NCI-H2081 treated with DMSO at 0.1 percent for 48 hours (cell line): ENCODE measurements at regions not wholly inside any gene's neighbourhood (a gene's known extent, or its start where the extent isn't known, plus 50 kb on each side); places are given as distances from the start of the nearest gene placed in this dataset.

Experiments used
- DNase-seq: peaks from one replicate; lab custom pipeline; 2025; lab: John Stamatoyannopoulos, UW

DNA sequence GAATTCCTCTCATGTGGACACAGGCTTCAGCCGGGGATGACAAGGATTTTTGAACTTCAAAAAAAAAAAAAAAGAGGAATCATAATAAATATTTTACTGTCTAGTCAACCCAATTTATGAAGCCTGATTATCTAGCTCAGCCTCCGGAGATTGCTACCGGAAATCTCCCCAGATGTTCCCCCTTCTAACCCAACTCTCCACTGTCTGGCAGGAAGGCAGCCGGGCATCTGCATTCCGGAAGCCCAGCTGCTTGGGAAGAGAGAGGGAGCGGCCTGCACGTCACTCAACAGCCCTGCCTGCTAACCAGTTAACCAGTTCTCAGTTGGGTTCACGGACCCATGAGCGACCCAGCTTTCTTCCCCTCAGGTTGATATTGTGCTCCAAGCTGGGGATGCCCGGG lies 87.2 kb upstream of the POU3F3 start:
- no peak for DNase-seq

DNA sequence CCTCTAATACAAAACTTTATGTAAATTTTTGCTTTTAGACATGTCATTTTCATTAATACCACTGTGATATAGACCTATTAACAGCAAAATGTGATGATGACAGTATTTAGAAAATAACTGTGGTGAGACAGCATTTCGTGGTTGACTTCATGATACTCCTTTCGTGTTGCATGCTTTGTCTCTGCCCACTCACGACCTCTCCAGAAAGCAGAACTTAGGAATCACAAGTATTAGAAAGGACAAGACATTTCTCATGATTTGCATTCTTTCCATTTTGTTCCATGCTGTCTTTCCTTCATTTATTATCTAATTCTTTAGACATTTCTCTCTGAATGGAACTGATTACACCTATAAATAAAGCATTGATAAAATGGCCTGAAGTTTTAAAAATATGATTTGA lies 85.2 kb upstream of the POU3F3 start:
- DNase-seq, result no peak

DNA sequence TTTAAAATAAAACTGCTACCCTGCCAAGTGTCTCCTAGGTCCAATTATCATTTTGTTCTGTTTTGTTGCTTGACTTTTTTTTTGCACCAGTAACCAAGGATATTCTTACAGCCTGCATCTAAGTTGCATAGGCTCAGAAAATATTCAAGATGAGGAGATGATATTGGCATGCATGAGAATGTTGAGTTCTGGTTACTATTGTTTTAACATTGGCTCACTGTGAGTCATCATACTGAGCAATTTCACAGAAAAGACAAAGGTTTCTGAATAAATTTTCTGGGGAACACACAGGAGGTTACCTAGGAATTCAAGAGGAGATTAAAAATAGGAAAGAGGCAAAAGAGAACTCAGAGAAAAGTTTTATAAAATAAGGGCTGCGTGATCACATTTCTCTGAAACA lies 84.8 kb upstream of the POU3F3 start:
- no peak for DNase-seq

DNA sequence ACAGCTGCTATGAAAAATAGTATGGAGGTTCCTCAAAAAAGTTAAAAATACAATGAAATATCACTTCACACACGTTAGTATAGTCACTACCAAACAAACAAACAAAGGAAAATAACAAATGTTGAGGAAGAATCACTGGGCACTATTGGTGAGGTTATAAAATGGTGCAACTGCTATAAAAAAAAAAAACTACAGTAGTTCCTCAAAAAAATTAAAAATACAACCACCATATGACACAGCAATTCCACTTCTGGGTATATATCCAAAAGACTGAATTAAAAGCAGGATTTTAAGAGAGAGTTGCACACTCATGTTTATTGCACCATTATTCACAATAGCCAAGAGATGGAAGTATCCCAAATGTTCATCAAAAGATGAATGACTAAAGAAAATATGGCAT lies 80.9 kb upstream of the POU3F3 start:
- no peak for DNase-seq

DNA sequence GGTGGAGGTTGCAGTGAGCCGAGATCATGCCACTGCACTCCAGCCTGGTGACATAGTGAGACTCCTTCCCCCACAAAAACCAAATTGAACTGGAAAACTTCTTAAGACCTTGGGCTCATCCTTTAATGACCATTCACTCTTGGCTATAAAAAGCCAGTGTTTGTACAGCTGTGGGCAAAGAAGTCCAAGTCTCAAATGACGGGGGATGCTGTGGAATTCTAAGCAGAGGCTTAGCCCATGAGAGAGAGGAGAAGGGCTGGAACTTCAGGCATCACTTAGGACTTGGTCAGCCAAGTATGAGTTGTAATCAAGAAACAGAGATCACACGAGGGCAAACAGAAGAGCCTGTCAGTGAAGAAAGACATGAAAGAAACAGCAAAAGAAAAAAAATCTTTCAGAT lies 79.3 kb upstream of the POU3F3 start:
- no peak for DNase-seq

DNA sequence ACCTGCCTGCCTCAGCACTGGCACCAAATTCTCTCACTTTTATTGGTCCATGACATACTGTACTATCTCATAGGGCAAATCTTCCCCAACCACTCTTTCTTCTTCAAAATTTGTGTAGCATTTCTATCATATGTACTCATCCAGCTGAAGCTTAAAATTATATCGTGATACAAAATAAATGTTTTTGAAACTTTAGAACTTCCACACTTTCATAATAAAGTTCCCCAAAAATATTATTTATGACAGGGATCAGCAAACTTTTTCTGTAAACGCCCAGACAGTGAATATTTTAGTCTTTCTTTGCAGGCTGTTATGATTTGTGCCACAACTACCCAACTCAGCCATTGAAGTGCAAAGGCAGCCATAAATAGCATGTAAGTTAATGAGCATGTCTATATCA lies 76.2 kb upstream of the POU3F3 start:
- DNase-seq, result no peak

DNA sequence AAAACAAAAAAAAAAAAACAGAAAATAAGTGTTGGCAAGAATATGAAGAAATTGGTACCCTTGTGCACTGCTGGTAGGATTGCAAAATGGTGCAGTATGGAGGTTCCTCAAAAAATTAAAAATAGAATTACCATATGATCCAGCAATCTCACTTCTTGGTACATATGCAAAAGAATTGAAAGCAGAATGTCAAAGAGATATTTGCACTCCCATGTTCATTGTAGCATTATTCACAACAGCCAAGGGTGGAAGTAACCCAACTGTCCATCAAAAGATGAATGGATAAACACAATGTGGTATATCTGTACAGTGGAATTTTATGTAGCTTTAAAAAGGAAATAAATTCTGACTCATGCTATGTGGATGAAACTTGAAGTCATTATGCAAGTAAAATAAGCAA lies 72.8 kb upstream of the POU3F3 start:
- no peak for DNase-seq

DNA sequence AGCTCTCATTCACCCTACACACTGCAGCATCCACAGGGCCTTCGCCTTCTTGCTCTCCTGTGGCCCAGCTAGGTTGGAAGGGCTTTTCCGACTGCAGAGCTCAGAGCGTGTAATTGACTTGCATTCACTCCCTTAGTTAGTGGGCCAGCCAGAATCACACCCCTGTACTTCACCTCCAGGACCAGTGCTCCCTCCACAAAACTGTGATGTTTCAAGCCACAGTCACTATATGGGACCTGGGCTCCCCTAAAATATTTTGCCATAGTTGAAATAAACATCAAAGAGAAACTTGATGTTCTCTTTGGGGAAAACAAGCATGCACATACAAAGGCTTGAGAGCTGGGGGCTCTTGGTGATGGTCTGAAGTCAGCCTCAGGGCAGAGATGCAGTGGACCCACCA lies 69.7 kb upstream of the POU3F3 start:
- DNase-seq, result no peak

DNA sequence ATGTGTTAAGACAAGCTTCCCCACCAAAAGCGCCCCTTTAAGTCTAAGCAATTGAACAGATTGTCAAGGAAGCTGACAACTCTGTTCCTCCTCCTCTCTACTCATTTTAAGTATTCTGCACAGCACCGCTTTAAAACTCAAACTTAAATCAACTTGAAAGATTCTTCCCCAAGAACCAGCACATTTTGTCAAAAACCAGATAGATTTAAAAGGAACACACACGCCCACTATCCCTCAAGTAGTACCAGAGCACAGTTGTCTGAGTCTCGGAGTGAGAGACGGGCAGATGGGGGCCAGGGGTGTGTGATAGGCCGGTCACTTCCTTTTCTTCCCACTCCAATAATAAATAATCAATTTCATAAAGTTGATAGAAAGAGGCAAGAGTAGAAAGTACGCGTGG lies 67.7 kb upstream of the POU3F3 start:
- no peak for DNase-seq

DNA sequence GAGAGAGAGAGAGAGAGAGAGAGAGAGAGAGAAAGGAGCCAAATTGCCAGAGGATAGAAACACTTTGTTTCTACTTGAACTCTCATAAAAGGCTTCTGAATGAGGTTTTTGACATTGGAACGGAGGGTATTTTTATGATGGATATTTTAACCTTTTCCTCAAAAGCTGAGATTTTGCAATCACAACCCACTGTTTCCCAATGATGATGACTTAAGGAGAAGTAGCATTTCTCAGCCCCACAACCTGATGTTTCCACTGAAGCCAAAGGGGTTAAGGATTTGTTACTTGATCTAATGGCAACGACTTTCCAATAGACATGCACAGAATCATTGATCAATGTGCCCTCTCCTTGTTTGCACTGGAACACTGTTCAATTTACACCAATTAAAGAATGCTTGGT lies 67.1 kb upstream of the POU3F3 start:
- DNase-seq, result no peak

DNA sequence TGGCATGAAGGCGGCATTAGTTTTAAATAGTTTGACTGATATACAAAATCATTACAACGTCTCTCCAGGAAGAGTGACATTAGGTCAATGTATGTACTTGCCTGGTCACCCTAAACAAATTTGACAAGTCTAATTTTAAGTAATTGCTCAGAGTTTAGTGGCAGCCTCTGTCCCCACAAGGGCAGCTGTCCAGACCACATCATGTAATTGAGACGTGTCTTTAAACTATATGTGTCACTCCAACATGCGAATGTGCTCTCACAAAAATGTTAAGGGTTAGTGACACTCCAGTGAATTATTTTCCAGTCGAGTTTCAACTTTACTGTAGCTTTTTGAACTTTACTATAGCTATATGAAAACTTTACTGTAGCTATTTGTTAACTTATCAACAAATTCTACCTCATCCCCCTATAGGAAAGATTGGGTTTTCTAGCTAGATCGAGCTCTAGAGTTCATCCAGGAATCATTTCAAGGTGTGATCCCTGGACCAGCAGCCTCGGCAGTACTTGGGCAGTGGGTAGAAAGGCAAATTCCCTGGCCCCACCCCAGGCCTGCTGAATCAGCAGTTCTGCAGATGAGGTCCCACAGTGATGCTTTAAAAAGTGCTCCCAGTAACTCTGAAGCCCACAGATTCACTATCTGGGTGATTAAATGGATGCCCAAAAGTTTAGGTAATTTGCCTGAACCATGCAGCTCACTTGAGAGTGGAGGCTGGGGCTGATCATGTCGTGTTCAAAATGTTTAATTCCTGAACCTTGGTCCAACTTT lies 66.4 kb upstream of the POU3F3 start:
- DNase-seq, result no peak

DNA sequence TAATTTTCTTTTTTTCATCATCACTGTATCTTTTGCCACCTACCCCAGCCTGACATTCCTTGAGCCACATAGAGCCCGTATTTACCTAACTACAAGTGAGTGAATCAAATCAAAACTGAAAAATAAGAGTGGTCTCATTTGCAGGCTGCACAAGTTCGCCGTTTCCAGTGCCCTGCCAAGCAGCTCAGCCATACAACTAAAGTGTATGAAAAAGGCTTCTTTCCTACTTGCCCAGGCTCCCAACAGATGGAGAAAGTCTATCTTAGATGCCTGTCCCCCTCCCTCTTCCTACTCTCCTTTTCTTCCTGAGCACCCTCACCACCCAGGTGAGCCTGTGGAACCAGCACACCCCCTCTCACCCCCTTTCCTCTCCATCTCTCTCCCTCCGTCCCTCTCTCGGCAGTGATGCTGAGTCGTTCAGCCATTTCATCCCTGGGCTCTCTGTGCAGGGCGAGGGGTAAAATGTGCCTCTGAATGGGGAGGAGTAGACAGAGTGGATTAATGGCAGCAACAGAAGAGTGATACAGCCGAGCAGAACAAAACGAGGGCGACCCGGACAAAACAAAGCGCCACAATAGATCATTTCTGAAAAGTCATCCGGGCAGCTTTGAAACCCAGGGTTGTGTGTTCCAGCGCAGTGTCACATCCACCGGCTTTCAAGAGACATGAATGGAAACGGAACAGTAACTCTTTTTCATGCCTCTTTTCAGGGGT lies 65.0 kb upstream of the POU3F3 start:
- no peak for DNase-seq

DNA sequence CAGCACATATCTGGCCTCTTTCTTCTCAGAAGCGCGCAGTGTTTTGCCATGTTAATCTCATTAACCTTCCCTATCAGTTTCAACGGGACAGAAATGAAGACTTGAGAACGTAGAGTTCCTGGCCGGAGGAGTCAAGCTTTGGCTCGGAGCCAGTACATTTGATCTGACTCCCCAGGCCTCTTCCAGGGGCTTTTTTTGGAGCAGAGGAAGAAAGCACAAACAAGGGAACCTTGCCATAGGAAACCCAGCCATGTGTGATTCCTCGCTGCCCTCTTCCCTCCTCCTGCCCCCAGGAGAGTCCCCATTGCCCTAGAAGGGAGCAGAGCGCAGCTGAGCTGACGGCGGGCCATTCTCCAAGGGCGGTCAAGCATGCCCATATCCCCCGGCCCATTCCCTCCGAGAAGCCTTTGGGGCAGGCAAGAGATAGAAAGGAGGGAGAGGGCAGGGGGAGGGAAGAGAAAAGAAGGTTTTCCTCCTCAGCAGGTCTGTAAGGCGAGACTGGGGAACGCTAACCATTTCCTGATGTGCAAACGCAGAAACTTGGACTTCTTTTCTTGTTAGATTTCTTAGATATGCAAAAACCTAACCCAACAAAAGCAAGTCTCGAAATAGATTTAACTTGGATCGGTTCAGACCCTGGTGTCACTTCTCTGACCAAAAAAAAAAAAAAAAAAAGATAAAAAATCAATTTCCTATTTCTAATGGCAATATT lies 63.7 kb upstream of the POU3F3 start:
- no peak for DNase-seq

DNA sequence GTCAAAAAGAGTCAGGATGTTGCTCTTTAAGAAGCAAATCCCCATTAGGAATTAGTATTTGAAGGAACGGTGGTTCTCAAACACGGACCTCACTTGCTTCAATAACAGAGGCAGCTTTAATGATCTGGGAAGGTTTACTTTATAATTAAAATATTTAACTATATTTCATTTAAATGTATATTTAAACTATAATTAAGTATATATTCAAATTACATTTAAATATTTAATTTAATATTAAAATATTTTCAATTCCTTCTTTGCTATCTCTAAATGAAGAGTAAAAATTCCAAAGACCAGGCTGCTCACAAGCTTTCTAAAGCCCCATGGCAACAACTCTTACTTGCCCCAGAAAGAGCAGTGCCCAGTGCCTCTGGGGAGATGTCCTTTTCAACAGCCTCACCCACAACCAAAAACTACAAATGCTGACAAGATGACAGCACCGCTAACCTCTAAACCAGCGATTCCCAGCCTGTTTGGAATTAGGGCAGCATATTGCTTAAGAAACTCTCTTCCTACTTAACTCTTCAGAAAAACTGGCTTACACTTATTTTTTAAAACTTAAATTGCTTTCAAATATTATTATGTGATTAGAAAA lies 62.9 kb upstream of the POU3F3 start:
- DNase-seq, result no peak

DNA sequence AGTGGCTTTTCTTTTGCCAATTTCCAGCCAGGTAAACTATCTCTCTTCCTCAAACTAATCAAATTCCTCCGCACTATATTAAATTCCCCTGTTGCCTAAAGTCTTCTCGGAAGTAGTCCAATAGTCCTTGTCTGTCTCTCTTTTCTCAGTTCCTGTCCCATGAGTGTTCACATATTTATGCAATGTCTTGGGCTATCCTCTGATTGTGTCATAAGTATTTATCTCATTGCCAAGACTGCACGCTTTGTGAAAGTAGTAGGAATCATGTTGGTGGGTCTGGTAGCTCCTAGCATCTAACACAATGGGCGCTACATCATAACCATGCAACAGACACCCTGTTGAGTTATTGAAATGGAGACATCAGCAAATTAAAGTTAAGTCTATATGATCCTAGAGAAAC lies 59.9 kb upstream of the POU3F3 start:
- DNase-seq, result no peak

DNA sequence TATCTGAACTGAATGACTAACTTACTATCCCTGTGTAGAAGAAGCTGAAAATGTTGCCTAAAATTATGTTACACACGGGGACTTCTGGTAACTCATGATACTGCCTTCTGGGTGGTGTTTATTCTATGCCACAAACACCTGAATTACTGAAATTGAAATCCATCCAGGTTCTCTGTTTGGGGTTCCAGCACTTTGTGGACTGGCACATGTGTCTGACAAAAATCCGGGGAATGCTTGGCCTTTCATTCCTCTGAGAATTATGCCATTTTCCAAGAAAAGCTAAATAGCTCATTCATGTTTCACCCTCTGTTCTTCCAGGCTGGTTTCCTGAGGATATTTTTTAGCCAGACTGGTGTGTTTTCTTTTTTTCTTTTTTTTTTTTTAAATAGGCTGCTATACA lies 59.5 kb upstream of the POU3F3 start:
- no peak for DNase-seq
